ENCODE measurements at regions not wholly inside any gene's neighbourhood (a gene's known extent, or its start where the extent isn't known, plus 50 kb on each side); places are given as distances from the start of the nearest gene placed in this dataset.

GRCh38 chr5:82422751-82423181, 144.6 kb upstream of the RPS23 start:
- TF ChIP-seq CTCF (IDR thresholded peaks at IDR 0.05): no peak
- TF ChIP-seq EP300 (IDR thresholded peaks at IDR 0.05): peak; percentile 78 to 92

All from tibial nerve (tissue), 4 donors.